HG03066 (cell line): ENCODE measurements at regions not wholly inside any gene's neighbourhood (a gene's known extent, or its start where the extent isn't known, plus 50 kb on each side); places are given as distances from the start of the nearest gene placed in this dataset.

Source experiments
- ATAC-seq: cut with Tn5 transposase; IDR thresholded peaks from one replicate; pipeline ENCODE4 v1.9.1; 2021; ENCODE audit warnings: low read depth; ENCODE audit not compliant: unreplicated experiment

GRCh38 chr2:611519-611918 lies 65.7 kb downstream of the TMEM18 start:
- ATAC-seq: no peak

GRCh38 chr2:610491-610890 lies 66.7 kb downstream of the TMEM18 start:
- no peak for ATAC-seq

- ATAC-seq: no peak
Measured at GRCh38 chr2:609881-610280, 67.3 kb downstream of the TMEM18 start.

- ATAC-seq: no peak
Measured at GRCh38 chr2:609449-609848, 67.8 kb downstream of the TMEM18 start.

- no peak for ATAC-seq
Measured at GRCh38 chr2:608711-609110, 68.5 kb downstream of the TMEM18 start.

- no peak for ATAC-seq
Measured at GRCh38 chr2:608297-608696, 68.9 kb downstream of the TMEM18 start.

- ATAC-seq: no peak
Measured at GRCh38 chr2:607709-608108, 69.5 kb downstream of the TMEM18 start.

GRCh38 chr2:607172-607571 lies 70.0 kb downstream of the TMEM18 start:
- ATAC-seq: no peak

- ATAC-seq: no peak
Measured at GRCh38 chr2:605674-606608, 71.3 kb downstream of the TMEM18 start.

- no peak for ATAC-seq
Measured at GRCh38 chr2:604854-605524, 72.2 kb downstream of the TMEM18 start.

- no peak for ATAC-seq
Measured at GRCh38 chr2:604385-604784, 72.8 kb downstream of the TMEM18 start.

GRCh38 chr2:603869-604268 lies 73.3 kb downstream of the TMEM18 start:
- no peak for ATAC-seq

GRCh38 chr2:603427-603826 lies 73.8 kb downstream of the TMEM18 start:
- ATAC-seq: no peak

- ATAC-seq: no peak
Measured at GRCh38 chr2:602571-603359, 74.4 kb downstream of the TMEM18 start.

GRCh38 chr2:601806-602455 lies 75.3 kb downstream of the TMEM18 start:
- ATAC-seq: no peak

GRCh38 chr2:601387-601698 lies 75.9 kb downstream of the TMEM18 start:
- ATAC-seq: no peak

GRCh38 chr2:600542-601386 lies 76.4 kb downstream of the TMEM18 start:
- no peak for ATAC-seq

- no peak for ATAC-seq
Measured at GRCh38 chr2:599601-600000, 77.6 kb downstream of the TMEM18 start.

- ATAC-seq: no peak
Measured at GRCh38 chr2:598058-598802, 79.0 kb downstream of the TMEM18 start.
